ENCODE measurements at regions not wholly inside any gene's neighbourhood (a gene's known extent, or its start where the extent isn't known, plus 50 kb on each side); places are given as distances from the start of the nearest gene placed in this dataset.

GRCh38 chr2:163405298-163405697 is 330.5 kb downstream of the FIGN start:
- TF ChIP-seq POLR2AphosphoS5 (IDR thresholded peaks at IDR 0.05) (no peak), CTCF (IDR thresholded peaks at IDR 0.05) (no peak)
